ENCODE measurements at regions not wholly inside any gene's neighbourhood (a gene's known extent, or its start where the extent isn't known, plus 50 kb on each side); places are given as distances from the start of the nearest gene placed in this dataset.

- Histone ChIP-seq H3K4me2 (ENCODE audit: control insufficient read depth, extremely low read depth, insufficient read depth, low read depth, low read length) (no peak overlapping the region), H3K4me1 (ENCODE audit: control insufficient read depth, extremely low read depth, insufficient read depth, low read length) (peaks cover 3% of the 10 kb centered on the region)
- no peak for FAIRE-seq
Observed at GRCh38 chr3:34022147-34022546, 223.7 kb downstream of the PDCD6IP start.

GRCh38 chr3:34024447-34025240 is 226.2 kb downstream of the PDCD6IP start:
- no peak for FAIRE-seq
- Histone ChIP-seq H3K9me1 (ENCODE audit: control insufficient read depth, extremely low read depth, insufficient read depth, low read length) (no peaks in the 10 kb centered on the region), H3K79me2 (ENCODE audit: control insufficient read depth, insufficient read depth, low read length) (no peaks in the 10 kb centered on the region), H3K9me3 (ENCODE audit: control insufficient read depth, low read depth, low read length) (no peaks in the 10 kb centered on the region), H3K4me1 (ENCODE audit: control insufficient read depth, extremely low read depth, insufficient read depth, low read length) (no peaks in the 10 kb centered on the region), H2AFZ (ENCODE audit: control insufficient read depth, low read length) (no peak overlapping the region), H3K36me3 (ENCODE audit: control insufficient read depth in 2 of 2, extremely low read depth in 1 of 2, insufficient read depth in 2 of 2, low read length in 2 of 2) (no peaks in the 10 kb centered on the region), H3K27me3 (ENCODE audit: control insufficient read depth, extremely low read depth, insufficient read depth, low read length) (peaks cover 3% of the 10 kb centered on the region), H3K9ac (ENCODE audit: control insufficient read depth, extremely low read depth, insufficient read depth, low read length) (no peak overlapping the region), H3K4me3 (ENCODE audit: control insufficient read depth in 2 of 3, extremely low read depth in 1 of 3, insufficient read depth in 2 of 3, low read depth in 1 of 3, low read length in 3 of 3) (no peak overlapping the region), H3K4me2 (ENCODE audit: control insufficient read depth, extremely low read depth, insufficient read depth, low read depth, low read length) (no peak overlapping the region), H3K27ac (ENCODE audit: control insufficient read depth, insufficient read depth, low read length) (no peak overlapping the region), H4K20me1 (ENCODE audit: control insufficient read depth, extremely low read depth, insufficient read depth, low read length) (no peaks in the 10 kb centered on the region)
- no peak for DNase-seq (ENCODE audit: low read depth, low spot score)
- dilution Hi-C loops (cut with MboI; ENCODE audit: extremely low pct_ligation_motif_present, low sequenced_read_pairs) = no loop called here
- TF ChIP-seq, protein P1, sequence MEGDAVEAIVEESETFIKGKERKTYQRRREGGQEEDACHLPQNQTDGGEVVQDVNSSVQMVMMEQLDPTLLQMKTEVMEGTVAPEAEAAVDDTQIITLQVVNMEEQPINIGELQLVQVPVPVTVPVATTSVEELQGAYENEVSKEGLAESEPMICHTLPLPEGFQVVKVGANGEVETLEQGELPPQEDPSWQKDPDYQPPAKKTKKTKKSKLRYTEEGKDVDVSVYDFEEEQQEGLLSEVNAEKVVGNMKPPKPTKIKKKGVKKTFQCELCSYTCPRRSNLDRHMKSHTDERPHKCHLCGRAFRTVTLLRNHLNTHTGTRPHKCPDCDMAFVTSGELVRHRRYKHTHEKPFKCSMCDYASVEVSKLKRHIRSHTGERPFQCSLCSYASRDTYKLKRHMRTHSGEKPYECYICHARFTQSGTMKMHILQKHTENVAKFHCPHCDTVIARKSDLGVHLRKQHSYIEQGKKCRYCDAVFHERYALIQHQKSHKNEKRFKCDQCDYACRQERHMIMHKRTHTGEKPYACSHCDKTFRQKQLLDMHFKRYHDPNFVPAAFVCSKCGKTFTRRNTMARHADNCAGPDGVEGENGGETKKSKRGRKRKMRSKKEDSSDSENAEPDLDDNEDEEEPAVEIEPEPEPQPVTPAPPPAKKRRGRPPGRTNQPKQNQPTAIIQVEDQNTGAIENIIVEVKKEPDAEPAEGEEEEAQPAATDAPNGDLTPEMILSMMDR (optimal IDR thresholded peaks at IDR 0.05 in 1 of 3, IDR thresholded peaks at IDR 0.05 in 1 of 3, conservative IDR thresholded peaks at IDR 0.05 in 1 of 3; ENCODE audit: extremely low read depth in 1 of 3, insufficient read depth in 2 of 3, low read length in 3 of 3) = no peak
- no peak for TF ChIP-seq EZH2 (IDR thresholded peaks at IDR 0.05; ENCODE audit: low read length)

More at GRCh38 chr3:34022147-34022546, 223.7 kb downstream of the PDCD6IP start:
- no peak overlapping the region for H3K27ac ChIP-seq (ENCODE audit: control insufficient read depth, insufficient read depth, low read length)
- no peak overlapping the region for H2AFZ ChIP-seq (ENCODE audit: control insufficient read depth, low read length)
- peaks cover 9% of the 10 kb centered on the region for H3K27me3 ChIP-seq (ENCODE audit: control insufficient read depth, extremely low read depth, insufficient read depth, low read length)
- dilution Hi-C loops (cut with MboI; ENCODE audit: extremely low pct_ligation_motif_present, low sequenced_read_pairs) = no loop called here
- no peak for TF ChIP-seq EZH2 (IDR thresholded peaks at IDR 0.05; ENCODE audit: low read length)
- TF ChIP-seq, protein P1 (optimal IDR thresholded peaks at IDR 0.05 in 1 of 3, IDR thresholded peaks at IDR 0.05 in 1 of 3, conservative IDR thresholded peaks at IDR 0.05 in 1 of 3; ENCODE audit: extremely low read depth in 1 of 3, insufficient read depth in 2 of 3, low read length in 3 of 3) = no peak
- no peaks in the 10 kb centered on the region for H3K36me3 ChIP-seq (ENCODE audit: control insufficient read depth in 2 of 2, extremely low read depth in 1 of 2, insufficient read depth in 2 of 2, low read length in 2 of 2)
- no peaks in the 10 kb centered on the region for H3K9me3 ChIP-seq (ENCODE audit: control insufficient read depth, low read depth, low read length)
- no peak overlapping the region for H3K9ac ChIP-seq (ENCODE audit: control insufficient read depth, extremely low read depth, insufficient read depth, low read length)
- no peak for DNase-seq (ENCODE audit: low read depth, low spot score)
- no peaks in the 10 kb centered on the region for H3K9me1 ChIP-seq (ENCODE audit: control insufficient read depth, extremely low read depth, insufficient read depth, low read length)
- no peaks in the 10 kb centered on the region for H4K20me1 ChIP-seq (ENCODE audit: control insufficient read depth, extremely low read depth, insufficient read depth, low read length)
- H3K4me3 ChIP-seq (ENCODE audit: control insufficient read depth in 2 of 3, extremely low read depth in 1 of 3, insufficient read depth in 2 of 3, low read depth in 1 of 3, low read length in 3 of 3) = no peak overlapping the region
- no peaks in the 10 kb centered on the region for H3K79me2 ChIP-seq (ENCODE audit: control insufficient read depth, insufficient read depth, low read length)

Data from keratinocyte (primary cell).